NCI-H2029 treated with DMSO at 0.1 percent for 48 hours (cell line): ENCODE measurements at regions not wholly inside any gene's neighbourhood (a gene's known extent, or its start where the extent isn't known, plus 50 kb on each side); places are given as distances from the start of the nearest gene placed in this dataset.
"Not testable (repeated sequence)": the region's sequence is repeated elsewhere in the genome, so short reads cannot be mapped to it uniquely, and the experiment has no call there.

Experiments
- DNase-seq: peaks from one replicate; lab custom pipeline; 2025; lab: John Stamatoyannopoulos, UW

DNA sequence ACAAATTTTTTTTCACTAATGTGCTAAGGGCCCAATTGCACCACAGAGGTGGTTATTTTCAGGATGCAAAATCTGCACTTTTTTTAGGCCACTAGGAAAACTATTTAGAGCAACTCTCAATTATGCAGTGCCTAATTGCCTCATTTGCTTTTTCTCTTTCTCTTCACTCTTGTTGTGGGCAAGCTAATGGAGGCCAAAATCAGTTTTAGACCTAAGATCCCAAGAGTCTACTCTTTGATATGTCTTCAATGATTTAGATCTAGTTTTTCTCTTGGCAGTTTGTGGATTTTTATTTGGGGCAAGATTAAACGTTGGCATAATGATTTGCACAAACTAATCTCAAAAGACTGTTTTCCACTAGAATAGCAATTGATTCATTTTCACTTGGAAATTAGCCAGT lies 1996.9 kb downstream of the LRRC4C start:
- DNase-seq, result no peak

DNA sequence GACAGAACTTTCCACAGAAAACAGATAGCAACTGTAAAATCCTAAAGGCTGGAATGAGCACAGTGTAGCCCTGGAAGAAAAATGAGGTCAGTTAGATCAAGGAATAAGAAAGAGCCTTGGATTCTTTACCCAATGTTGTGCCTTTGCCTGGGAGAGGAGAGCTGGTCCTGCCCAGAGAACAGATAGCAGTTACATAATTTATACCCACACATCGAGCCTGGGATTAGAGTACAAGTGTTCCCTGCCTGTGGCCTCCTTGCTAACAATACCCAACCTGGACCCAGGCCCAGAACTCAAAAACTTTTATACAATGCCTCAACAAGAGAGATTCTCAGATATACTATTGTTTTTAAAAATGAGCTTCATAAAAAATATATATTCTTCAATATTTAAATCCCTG lies 1998.4 kb downstream of the LRRC4C start:
- DNase-seq, result no peak

DNA sequence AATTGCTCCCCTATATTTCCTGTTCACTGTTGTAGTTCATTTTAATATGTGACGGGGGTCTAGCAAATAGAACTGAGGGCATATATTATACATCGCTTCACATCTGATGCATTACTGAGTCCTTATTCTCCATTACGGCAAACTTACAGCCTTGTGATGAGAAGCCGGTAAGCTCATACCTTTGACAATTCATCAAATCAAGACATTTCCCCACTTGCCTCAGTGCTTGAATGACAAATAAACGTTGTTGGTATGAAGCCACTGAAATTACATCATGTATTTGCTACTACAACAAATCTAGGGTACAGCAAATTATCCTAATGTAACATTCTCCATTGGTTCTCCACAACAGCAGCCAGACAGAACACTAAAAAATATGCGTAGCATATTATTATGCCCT lies 1999.8 kb downstream of the LRRC4C start:
- DNase-seq, result no peak

DNA sequence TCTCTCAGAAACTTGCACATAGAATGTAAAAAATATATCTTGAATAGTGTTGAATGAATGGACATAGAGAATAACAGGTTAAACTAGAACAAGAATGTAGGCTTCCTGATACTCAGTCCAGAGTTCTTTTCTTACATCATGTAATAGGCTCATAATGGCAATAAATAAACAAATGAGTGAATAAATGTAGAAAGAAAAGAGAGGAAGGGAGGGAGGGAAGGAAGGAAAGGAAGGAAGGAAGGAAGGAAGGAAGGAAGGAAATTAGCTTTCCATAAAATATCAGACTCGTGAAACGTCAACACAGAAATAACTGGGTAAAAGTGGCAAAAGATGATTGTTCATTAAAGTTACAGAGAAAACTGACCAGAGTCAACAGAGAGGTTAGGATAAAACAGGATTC lies 2001.0 kb downstream of the LRRC4C start:
- no peak for DNase-seq

DNA sequence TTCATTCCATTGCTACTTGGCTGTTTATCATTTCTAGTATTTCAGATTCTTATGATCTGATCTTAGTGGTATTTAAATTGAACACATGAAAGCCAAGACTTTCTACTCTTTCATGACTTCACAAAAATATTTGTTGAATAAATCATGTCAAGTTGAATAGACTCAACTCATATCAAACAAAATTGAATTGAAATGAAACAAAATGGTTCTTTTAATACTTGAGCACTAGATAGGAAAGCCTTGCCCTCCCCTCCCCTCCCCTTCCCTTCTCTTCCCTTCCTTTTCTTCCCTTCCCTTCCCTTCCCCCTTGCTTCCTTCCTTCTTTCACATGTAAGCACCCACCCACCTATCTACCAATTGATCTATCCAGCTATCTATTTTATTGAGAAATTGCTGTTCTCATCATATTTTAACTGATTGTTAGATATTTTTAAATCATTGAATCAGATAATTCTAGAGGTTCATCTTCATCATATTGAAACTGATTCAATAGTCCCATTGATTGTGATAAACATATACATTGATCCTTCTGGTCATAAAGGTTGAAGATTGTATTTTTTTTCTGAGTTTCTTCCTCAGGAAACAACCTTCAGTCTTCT lies 2015.9 kb downstream of the LRRC4C start:
- DNase-seq, result no peak

DNA sequence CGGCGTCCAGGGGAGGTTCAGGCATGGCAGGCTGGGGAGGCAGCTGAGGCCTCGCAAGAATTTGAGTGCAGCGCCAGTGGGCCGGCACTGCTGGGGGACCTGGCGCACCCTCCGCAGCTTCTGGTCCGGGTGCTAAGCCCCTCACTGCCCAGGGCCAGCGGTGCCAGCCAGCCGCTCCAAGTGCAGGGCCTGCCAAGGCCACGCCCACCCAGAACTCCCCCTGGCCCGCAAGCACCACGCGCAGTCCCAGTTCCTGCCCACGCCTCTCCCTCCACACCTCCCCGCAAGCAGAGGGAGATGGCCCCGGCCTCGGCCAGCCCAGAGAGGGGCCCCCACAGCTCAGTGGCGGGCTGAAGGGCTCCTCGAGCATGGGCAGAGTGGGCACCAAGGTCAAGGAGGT lies 2017.3 kb downstream of the LRRC4C start:
- DNase-seq, result no peak

DNA sequence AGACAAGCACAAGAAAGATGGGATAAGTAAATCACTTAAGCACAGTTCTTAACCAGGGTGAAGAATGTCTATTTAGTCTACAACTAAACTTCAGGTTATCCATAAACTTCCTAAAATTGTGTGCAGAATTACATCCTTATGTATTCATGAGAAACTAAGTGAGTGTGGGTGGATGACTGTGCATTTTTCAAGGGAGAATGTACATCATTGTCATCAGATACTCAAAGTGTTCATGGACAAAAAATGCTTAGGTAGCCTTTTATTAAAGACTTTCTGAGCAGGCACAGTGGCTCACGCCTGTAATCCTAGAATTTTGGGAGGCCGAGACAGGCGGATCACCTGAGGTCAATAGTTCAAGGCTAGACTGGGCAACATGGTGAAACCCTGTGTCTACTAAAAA lies 2023.8 kb downstream of the LRRC4C start:
- no peak for DNase-seq

DNA sequence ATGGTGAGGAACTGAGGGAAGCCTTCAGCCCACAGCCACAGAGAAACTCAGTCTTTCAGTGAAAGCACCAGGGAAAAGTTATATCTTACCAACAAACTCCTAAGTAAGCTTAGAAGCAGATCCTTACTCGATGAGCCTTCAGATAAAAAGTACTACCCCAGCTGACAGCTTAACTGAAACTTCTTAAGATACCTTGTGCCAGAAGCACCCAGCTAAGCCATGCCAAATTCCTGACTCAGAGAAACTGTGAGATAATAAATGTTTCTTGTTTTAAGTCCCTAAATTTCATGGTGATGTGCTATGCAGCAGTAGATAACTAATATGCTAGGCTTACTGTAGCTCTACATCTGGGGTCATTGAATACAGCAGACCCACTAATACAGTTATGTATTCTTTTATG lies 2025.0 kb downstream of the LRRC4C start:
- DNase-seq, result no peak

DNA sequence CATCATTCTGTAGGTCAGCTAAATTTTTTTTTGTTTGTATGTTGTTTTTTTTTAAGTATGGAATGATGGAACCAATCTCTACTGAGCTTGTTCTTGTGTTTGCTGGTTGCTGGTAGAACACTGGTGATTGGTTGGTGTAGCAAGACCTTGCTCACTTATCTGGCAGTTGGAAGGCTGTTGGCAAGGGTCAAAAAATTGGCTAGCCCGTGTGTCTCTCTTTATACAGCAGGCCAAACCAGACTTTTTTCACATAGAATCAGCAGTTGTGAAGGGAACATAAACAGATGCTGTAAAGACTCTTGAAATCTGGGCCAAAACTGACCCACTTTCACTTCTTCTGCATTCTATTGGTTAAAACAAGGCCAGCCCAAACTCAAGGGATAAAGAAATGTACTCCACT lies 2026.5 kb downstream of the LRRC4C start:
- DNase-seq, result no peak

DNA sequence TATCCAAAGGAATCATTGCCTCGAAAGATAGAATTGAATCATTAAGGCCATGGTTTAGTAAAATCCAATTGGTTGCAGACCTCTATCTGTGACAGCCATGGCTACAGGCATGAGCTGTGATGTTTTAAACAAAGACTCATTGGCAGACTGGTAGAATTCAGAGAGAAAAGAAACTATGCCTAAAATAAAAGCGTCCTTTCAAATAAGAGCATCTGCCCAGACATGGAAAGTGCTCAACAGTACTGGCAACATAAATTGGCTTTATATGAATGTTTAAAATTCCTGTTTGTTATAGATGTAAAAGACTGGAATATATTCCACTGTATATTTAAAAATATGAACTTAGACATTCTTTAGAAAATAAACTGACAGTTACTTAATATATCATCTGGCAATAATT lies 2034.2 kb downstream of the LRRC4C start:
- no peak for DNase-seq

DNA sequence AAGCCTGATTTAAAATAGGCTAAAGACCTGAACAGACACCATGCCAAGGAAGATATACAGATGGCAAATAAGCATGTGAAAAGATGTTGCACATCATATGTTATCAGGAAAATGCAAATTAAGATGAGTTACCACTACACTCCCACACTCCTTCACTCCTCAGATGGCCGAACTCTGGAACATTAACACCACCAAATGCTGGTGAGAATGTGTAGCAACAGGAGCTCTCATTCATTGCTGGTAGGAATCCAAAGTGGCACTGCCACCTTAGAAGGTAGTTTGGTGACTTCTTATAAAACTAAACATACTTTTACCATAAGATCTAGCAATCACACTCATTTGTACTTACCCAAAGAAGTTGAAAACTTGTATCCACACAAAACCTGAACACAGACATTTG lies 2047.3 kb downstream of the LRRC4C start:
- no peak for DNase-seq

DNA sequence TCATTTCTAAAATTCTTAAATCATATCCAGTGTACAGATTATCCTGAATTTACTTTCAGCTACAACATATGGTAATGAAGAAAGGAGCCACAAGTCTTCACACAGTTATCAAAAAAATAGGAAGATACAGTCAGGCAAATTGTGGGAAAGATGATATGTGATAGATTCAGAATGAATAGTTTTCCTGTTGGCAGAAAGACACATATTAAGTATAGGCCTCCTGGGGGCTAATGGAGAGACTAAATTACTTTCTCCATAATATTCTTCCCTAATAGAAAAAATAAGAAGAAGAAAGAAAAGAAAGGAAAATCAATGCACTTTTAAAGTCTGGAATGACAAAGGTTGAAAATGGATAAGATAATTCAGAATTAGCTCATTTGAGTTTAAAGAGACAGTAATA lies 2073.5 kb downstream of the LRRC4C start:
- DNase-seq, result no peak

DNA sequence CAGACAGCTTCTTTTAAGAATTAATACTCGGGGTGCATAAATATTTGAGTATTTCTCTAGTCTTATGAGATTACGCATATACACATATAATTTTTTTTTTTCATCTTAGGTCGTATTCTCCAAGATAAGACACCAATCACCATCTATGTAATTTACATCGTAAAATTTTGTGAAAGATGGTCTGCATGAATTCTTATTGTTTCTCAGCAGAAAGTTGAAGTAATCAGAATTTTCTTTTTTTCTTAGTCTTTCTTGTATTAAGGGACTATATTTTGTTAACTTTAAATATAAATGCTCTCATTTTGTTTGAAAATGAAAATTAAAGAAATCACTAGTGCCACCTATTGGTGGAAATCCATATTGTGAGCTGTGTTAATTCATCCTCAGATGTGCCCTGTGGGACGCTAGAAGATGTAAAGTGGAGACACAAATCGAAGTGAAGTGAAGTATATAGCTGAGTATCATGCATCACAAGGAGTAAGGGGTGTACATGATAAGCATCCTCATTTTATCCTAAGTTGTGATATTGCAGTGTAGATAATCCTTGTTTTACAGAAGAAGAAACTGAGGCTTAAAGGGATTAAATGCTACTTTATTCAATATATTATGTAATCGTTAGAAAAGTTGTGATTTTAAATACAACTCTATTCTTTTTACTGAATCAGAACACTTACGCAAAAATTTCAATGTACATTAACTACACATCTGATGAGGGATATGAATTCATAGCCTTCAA lies 2084.3 kb downstream of the LRRC4C start:
- DNase-seq, result peak; percentile 17

DNA sequence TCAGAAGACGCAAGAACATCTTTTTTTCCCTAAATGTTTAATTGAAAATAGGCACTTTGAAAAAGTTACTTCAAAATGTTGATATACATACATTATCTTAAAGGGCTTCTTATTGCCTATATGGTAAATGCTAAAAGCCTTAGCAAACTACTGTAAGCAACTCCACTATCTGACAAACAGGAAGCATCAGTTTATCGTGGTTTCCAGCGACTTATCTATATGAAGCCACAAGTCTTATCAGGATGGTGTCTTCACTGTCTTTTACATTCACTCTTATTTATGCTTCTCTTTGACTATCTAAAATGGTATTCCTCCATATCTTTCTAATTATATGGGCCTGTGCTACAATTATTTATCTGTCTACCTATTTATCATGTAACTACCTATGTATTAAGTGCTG lies 2091.9 kb downstream of the LRRC4C start:
- DNase-seq, result no peak

DNA sequence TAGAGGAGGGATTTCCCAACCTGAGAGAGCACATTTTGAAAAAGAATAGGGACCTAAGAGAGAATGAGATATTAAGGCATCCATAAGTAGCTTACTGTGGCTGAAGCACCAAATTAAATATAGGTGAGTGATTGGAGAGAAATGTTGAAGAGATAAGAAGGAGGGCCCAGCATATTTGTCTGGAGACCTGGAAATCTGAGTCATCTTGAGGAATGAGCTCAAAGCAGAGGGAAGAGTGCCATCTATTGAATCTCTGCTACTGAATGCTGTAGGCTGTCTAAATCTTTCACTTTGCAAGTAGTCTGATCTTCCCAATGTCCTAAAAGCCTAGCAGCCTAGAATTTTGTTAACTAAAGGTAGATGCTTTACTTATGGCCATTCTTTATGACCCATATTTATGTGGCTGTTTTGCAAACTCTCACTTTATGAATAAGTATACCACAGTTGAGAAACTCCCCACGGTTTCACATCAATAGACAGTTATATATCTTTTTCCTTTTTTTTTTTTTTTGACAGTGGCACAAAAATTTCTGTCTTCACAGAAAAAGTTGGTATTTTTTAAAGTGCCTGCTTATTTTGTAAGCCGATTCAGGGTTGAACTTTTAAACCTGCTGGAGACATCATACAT lies 2093.5 kb downstream of the LRRC4C start:
- no peak for DNase-seq

DNA sequence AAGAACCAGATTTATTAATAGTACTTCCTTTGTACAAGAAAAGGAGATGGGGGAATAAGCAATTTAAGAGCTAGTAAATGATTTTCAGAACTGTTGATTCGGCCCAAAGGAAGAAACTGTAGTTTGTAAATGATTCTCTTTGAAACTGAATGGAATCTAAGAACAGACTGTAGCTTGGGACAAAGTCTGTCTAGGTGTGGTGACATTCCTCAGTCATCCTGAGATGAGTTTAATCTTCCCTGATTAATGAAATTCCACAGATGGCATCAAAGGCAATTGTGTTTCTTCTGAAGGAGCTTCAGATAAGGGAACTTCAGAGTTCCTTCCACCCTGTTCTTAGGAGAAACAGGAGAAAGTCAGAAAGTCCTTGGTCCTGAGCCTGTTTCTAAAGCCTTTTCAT lies 2095.9 kb downstream of the LRRC4C start:
- no peak for DNase-seq

DNA sequence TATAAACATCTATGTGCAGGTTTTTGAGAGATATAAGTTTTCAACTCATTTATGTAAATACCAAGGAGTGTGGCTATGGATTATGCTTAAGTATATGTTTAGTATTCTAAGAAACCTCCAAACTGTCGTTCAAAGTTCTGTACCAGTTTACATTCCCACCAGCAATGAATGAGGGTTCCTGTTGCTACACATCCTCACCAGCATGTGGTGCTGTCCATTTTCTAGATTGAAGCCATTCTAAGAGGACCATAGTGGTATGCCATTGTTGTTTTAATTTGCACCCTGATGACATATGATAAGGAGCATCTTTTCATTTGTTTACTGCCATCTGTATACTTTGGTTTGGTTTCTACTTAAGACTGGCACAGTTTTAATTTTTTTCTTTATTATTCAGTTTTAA lies 2097.9 kb downstream of the LRRC4C start:
- no peak for DNase-seq

DNA sequence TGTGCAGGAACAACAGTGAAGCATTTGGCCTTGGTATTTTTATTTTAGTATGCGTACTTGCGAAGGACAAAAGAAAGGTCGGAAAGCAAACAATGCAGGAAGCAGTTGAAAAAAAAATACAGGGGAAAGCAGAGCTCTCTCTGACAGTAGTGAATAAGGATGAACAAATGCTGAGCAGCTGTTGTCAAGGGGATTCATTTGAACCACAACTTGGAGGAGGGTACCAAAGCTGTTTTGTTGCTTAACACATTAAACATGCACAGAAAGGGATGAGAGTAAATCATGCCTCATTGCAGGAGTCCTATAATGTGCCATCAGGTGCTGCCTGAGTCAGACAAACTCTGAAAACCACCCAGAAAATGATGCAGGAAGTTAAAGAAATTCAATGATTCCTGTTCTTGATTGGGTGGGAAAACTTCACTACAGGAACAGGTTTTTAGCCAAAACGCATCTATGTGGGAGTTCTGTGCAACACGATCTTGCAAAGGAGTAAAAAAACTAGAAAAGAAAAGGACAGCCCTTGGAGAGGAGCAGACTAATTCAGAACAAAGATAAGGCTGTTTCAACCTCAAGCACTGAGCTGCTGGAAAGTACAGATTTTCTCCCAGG lies 2113.5 kb downstream of the LRRC4C start:
- no peak for DNase-seq

DNA sequence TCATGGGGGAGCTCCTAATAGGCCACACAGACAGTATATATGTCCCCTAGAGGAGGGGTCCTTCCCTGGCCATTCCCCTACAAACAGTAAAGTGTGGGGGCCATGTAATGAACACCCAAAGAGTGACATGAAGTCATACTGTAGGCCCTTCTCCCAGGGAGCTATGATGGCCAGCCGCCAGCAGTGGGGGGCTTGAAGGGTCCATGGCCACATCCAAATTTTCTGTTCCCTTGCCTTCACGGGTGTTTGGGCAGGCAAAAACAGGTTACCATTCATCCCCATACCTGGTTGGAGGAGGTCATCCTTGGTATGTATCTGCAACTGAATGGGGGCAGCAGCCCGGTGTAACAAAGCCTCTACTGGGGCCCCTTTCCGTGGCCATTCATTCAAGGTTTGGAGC lies 2118.0 kb downstream of the LRRC4C start:
- no peak for DNase-seq

DNA sequence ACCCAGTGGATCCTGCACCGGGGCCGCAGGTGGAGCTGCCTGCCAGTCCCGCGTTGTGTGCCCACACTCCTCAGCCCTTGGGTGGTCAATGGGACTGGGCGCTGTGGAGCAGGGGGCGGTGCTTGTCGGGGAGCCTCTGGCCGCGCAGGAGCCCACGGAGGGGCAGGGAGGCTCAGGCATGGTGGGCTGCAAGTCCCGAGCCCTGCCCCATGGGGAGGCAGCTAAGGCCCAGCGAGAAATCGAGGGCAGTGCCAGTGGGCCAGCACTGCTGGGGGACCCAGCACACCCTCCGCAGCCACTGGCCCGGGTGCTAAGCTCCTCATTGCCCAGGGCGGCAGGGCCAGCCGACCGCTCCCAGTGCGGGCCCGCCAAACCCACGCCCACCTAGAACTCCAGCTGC lies 2126.4 kb downstream of the LRRC4C start:
- DNase-seq, result not testable (repeated sequence)

DNA sequence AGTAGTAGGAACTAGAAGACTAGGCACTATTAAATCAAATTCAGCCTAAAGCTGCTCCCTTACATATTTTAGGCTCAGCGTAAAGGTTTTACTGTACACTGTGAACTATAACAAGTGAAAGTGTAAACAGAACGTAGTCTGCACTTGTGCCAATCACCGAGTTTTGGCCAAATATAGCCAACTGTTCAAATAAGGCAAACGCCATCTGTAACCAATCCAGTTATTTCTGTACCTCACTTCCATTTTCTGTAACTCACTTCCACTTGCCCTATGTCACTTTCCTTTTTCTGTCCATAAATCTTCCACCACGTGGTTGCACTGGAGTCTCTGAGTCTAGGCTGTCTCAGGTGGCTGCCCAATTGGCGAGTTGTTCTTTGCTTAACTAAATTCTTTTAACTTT lies 2132.2 kb downstream of the LRRC4C start:
- DNase-seq, result no peak

DNA sequence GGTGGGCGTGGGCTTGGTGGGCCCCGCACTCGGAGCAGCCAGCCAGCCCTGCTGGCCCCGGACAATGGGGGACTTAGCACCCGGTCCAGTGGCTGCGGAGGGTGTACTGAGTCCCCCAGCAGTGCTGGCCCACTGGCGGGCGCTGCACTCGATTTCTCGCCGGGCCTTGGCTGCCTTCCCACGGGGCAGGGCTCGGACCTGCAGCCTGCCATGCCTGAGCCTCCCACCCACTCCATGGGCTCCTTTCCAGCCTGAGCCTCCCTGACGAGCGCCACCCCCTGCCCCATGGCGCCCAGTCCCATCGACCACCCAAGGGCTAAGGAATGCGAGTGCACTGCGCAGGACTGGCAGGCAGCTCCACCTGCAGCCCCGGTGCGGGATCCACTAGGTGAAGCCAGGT lies 2147.6 kb downstream of the LRRC4C start:
- not testable (repeated sequence) for DNase-seq

DNA sequence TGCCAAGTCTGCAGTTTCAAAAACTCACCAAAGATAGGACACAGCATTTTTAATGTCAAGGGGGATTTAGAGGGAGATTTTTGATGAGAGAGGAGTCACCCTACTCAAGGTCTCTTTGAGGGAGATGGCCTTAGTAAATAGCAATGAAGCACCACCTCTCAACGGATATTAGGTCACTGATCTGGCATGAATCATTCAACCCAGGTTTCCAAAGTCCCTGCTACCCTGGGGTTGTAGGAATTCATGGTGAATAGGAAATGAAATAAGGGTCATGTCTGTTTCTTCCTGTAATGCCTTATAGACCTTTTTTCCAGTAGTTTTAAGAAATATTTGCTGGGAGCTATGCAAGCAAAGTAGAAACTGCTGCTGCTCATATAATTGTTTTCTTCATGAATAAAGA lies 2154.9 kb downstream of the LRRC4C start:
- DNase-seq, result no peak
